Skeletal muscle tissue (tissue), 3 donors: ENCODE measurements at regions not wholly inside any gene's neighbourhood (a gene's known extent, or its start where the extent isn't known, plus 50 kb on each side); places are given as distances from the start of the nearest gene placed in this dataset.

Experiments used
- H3K27ac ChIP-seq: one replicate; pipeline ENCODE4 v1.7.0; 2013; ENCODE audit warnings: mild to moderate bottlenecking, low read depth, low read length, inconsistent platforms
- H3K27me3 ChIP-seq, 3 donors: one replicate each; pipeline ENCODE4 v1.7.0; 2013; ENCODE audit warnings: low read length in 3 of 3; ENCODE audit not compliant: control insufficient read depth in 3 of 3, insufficient read depth in 3 of 3
- H3K36me3 ChIP-seq, 3 donors: one replicate each; pipeline ENCODE4 v1.7.0; 2013; ENCODE audit warnings: low read length in 3 of 3; ENCODE audit not compliant: control insufficient read depth in 3 of 3, insufficient read depth in 3 of 3
- H3K4me1 ChIP-seq, 3 donors: one replicate each; pipeline ENCODE4 v1.7.0; 2013; ENCODE audit warnings: low read length in 3 of 3, mild to moderate bottlenecking in 3 of 3; ENCODE audit not compliant: control insufficient read depth in 3 of 3, insufficient read depth in 3 of 3
- H3K4me3 ChIP-seq, 3 donors: one replicate each; pipeline ENCODE4 v1.7.0; 2013; ENCODE audit warnings: low read length in 3 of 3
- H3K9ac ChIP-seq, 3 donors: one replicate each; pipeline ENCODE4 v1.7.0; 2013; ENCODE audit warnings: low read length in 3 of 3, mild to moderate bottlenecking in 3 of 3, moderate library complexity in 2 of 3, low read depth in 1 of 3
- H3K9me3 ChIP-seq, 3 donors: one replicate each; pipeline ENCODE4 v1.7.0; 2013; ENCODE audit warnings: low read length in 3 of 3; ENCODE audit not compliant: control insufficient read depth in 3 of 3
- donor health status: Osteomylitis.

DNA sequence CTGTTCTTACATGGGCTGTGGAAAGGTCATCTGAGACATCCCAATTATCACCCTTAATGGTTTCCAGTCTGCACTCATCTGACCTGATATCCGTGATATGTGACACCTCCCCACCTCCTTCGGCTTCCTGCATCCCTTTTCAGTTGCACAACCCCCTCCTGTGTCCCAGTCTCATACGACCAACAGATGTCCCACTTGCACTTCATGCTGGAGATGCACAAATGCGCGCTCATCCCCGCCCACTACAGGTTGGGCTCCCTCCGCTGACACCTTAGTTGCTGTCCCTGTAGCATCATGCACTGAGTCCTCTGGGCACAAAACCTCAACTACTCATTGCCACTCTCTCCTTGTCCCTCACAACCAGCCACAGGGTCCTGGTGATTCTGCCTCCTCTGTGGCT is 94.4 kb downstream of the MIS18A start:
- Histone ChIP-seq H3K27me3 (no peaks in the 10 kb centered on the region), H3K4me1 (no peaks in the 10 kb centered on the region), H3K9ac (no peak overlapping the region), H3K27ac (no peak overlapping the region), H3K36me3 (no peaks in the 10 kb centered on the region), H3K4me3 (no peak overlapping the region), H3K9me3 (no peaks in the 10 kb centered on the region)

DNA sequence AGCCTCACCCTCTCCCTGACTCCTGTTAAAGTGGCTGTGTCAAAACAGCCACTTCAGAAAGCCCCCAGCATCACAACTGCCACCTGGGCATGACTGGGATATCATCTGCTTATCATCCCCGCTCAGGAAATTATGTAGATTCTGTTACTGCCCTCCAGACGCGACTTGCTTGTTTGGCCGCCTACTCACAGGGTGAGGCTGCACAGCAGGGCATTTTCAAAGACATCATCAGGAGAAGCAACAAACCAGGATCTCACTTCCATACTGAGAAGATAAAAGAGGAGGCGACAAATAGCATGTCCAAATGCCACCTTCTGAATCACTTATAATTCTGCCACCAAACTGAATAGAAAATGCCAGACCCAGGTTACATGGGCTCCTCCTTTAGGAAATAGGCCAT is 94.8 kb downstream of the MIS18A start:
- no peaks in the 10 kb centered on the region for H3K4me1 ChIP-seq
- no peaks in the 10 kb centered on the region for H3K27me3 ChIP-seq
- H3K9ac ChIP-seq: no peak overlapping the region
- no peaks in the 10 kb centered on the region for H3K36me3 ChIP-seq
- no peaks in the 10 kb centered on the region for H3K9me3 ChIP-seq
- H3K4me3 ChIP-seq: no peak overlapping the region
- no peak overlapping the region for H3K27ac ChIP-seq

DNA sequence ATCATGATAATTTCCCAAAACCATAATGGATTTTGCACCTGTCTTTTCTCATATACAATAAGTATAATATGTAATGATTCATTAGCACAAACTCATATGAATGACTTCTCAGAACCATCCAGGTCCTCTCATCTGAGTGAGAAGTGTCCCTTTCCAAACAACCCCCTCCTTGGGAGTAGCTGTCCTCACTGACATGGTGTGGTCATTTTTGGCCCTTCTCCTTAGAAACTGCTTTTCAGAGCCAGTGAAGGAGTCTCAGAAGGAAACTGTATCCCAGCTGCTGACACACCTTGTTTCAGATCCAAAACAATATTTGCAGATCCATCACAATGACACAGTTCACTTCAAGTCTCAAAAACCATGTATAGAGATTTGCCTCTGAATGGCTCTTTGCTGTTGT is 95.5 kb downstream of the MIS18A start:
- Histone ChIP-seq H3K9me3 (no peaks in the 10 kb centered on the region), H3K27me3 (no peaks in the 10 kb centered on the region), H3K4me1 (no peaks in the 10 kb centered on the region), H3K36me3 (no peaks in the 10 kb centered on the region), H3K4me3 (no peak overlapping the region), H3K27ac (no peak overlapping the region), H3K9ac (no peak overlapping the region)

DNA sequence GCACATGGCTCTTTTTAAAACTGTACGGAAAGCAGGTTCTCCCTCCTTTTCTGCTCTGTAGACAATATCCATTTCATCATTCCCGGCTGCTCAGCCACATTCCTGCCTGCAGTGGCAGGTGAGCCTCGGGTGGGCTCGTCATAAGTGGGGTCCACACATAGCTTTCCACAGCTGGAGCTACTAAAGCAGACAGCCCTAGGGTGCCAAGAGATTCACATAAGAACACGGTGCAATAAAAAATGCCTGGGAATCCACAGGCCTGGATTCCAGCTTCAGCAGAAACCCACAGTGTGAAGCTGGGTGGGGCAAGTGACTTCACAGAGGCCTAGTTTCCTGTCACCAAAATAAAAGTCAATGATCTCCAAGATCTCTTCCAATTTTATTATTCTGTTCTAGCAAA is 96.4 kb downstream of the MIS18A start:
- no peaks in the 10 kb centered on the region for H3K4me1 ChIP-seq
- no peak overlapping the region for H3K4me3 ChIP-seq
- H3K27me3 ChIP-seq: no peaks in the 10 kb centered on the region
- H3K9me3 ChIP-seq: no peaks in the 10 kb centered on the region
- H3K27ac ChIP-seq: no peak overlapping the region
- H3K9ac ChIP-seq: no peak overlapping the region
- no peaks in the 10 kb centered on the region for H3K36me3 ChIP-seq

DNA sequence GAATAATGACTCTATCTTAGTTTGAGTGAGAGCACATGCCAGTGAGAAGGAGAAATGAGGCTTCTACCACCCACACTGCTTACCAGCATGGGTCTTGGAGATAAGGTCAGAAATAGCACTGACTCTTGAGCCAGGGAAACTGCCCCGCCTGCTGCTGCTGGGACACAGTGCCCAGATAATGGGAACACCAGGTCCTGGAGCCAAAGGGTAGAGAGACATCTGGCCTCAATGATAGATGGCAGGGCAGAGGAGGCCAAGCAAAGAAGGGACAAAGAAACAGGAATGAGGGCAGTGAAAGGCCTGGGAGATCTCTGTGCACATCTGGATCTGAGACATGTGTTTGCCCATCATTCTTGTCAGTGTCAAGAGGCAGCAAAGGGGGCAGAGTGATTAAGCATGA is 97.4 kb downstream of the MIS18A start:
- Histone ChIP-seq H3K36me3 (no peaks in the 10 kb centered on the region), H3K27me3 (no peaks in the 10 kb centered on the region), H3K9ac (no peak overlapping the region), H3K9me3 (no peaks in the 10 kb centered on the region), H3K4me3 (no peak overlapping the region), H3K27ac (no peak overlapping the region), H3K4me1 (no peaks in the 10 kb centered on the region)

DNA sequence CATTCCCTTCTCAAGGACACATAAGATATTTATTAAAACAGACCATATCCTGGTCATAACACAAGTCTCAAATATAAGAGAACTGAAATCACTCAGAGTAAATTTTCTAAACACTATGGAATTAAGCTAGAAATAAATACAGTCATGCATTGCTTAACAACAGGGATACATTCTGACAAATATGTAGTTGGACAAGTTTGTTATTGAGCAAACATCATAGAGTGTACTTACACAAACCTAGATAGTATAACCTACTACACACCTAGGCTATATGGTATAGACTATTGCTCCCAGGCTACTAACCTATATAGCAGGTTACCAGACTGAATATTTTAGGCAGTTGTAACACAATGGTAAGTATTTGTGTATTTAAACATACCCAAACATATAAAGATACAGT is 104.0 kb downstream of the MIS18A start:
- Histone ChIP-seq H3K9me3 (no peaks in the 10 kb centered on the region), H3K4me1 (no peaks in the 10 kb centered on the region), H3K27me3 (no peaks in the 10 kb centered on the region), H3K27ac (no peak overlapping the region), H3K9ac (no peak overlapping the region), H3K4me3 (no peak overlapping the region), H3K36me3 (no peaks in the 10 kb centered on the region)

DNA sequence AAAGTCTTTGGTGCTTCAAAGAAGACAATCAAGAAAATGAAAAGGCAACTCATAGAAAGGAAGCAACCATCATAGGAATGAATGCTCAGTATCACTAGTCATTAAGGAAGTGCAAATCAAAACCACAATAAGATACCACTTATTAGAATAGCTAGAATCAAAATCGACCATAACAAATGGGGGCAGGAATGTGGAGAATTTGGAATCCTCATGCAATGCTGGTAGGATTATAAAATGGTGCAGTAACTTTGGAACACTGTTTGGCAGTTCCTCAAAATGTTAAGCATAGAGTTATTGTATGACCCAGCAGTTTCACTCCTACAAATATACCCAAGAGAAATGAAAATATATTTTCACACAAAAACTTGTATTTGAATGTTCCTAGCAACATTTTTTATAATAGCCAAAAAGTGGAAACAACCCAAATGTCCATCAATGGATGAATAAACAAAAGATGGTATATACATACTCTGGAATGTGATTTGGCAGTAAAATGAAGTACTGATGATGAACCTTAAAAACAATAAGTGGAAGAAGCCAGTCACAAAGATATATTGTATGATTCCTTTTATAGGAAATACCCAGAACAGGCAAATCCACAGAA is 105.6 kb downstream of the MIS18A start:
- Histone ChIP-seq H3K9me3 (no peaks in the 10 kb centered on the region), H3K36me3 (no peaks in the 10 kb centered on the region), H3K9ac (no peak overlapping the region), H3K4me3 (no peak overlapping the region), H3K4me1 (no peaks in the 10 kb centered on the region), H3K27me3 (no peaks in the 10 kb centered on the region), H3K27ac (no peak overlapping the region)

DNA sequence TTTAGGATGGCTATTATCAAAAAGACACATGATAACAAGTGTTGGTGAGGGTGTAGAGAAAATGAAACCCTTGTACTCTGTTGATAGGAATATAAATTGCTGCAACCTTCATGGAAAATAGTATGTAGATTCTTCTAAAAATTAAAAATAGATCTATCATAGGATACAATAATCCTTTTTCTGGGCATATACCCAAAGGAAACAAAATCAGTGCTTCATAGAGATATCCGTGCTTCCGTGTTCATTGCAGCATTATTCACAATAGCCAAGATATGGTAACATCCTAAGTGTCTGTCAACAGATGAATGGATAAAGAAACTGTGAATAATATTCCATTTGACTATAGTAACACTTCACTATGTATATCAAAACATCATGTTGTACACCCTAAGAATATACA is 106.7 kb downstream of the MIS18A start:
- Histone ChIP-seq H3K36me3 (no peaks in the 10 kb centered on the region), H3K4me1 (no peaks in the 10 kb centered on the region), H3K9me3 (no peaks in the 10 kb centered on the region), H3K27ac (no peak overlapping the region), H3K4me3 (no peak overlapping the region), H3K9ac (no peak overlapping the region), H3K27me3 (no peaks in the 10 kb centered on the region)

DNA sequence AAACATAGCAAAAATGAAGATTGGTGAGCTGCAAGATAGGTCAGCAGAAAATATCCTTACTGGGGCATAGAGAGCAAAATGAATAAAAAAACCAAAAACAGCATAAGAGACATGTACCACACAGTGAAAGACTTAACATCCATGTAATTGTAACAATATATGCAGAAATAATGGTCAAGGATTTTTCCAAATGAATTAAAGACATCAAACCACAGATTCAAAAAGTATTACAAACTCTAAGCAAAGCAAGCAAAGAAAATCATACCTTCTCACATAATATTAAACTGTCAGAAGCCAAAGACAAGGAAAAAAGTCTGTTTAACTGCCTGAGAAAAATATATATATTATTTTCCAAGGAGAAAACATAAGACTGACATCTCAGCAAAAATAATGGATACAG is 111.3 kb downstream of the MIS18A start:
- H3K9me3 ChIP-seq: no peaks in the 10 kb centered on the region
- H3K4me1 ChIP-seq: no peaks in the 10 kb centered on the region
- no peaks in the 10 kb centered on the region for H3K36me3 ChIP-seq
- H3K27me3 ChIP-seq: no peaks in the 10 kb centered on the region
- no peak overlapping the region for H3K27ac ChIP-seq
- no peak overlapping the region for H3K9ac ChIP-seq
- no peak overlapping the region for H3K4me3 ChIP-seq

DNA sequence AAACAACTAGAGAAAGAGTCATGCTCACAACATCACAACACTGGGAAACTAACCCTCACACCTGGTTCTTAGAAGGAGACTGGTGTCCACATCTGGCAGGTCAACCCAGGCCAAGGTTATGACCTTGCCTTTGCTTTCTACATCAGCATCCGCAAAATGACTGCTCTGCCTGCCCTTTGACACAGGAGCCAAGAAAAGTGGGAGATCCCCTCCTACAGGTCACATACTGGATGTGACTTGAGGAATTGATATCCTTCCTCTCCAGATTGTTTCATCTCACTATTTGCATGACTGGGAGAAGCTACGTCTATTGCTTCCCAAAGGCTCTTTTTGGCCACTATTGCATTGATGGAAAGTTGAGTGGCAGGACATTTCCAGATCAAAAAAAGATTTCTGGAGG is 115.5 kb downstream of the MIS18A start:
- Histone ChIP-seq H3K9me3 (no peaks in the 10 kb centered on the region), H3K4me3 (no peak overlapping the region), H3K36me3 (no peaks in the 10 kb centered on the region), H3K9ac (no peak overlapping the region), H3K4me1 (no peaks in the 10 kb centered on the region), H3K27me3 (no peaks in the 10 kb centered on the region), H3K27ac (no peak overlapping the region)
